HG03066 (cell line): ENCODE measurements at regions not wholly inside any gene's neighbourhood (a gene's known extent, or its start where the extent isn't known, plus 50 kb on each side); places are given as distances from the start of the nearest gene placed in this dataset.
"Not testable (repeated sequence)": the region's sequence is repeated elsewhere in the genome, so short reads cannot be mapped to it uniquely, and the experiment has no call there.

Source experiments
- ATAC-seq: cut with Tn5 transposase; IDR thresholded peaks from one replicate; pipeline ENCODE4 v1.9.1; 2021; ENCODE audit warnings: low read depth; ENCODE audit not compliant: unreplicated experiment

GRCh38 chr1:96464066-96464465 is 257.5 kb upstream of the PTBP2 start:
- no peak for ATAC-seq

- ATAC-seq: no peak
Observed at GRCh38 chr1:96464522-96464921, 257.1 kb upstream of the PTBP2 start.

- ATAC-seq: no peak
Observed at GRCh38 chr1:96464991-96465390, 256.6 kb upstream of the PTBP2 start.

GRCh38 chr1:96465441-96465840 is 256.1 kb upstream of the PTBP2 start:
- no peak for ATAC-seq

DNA sequence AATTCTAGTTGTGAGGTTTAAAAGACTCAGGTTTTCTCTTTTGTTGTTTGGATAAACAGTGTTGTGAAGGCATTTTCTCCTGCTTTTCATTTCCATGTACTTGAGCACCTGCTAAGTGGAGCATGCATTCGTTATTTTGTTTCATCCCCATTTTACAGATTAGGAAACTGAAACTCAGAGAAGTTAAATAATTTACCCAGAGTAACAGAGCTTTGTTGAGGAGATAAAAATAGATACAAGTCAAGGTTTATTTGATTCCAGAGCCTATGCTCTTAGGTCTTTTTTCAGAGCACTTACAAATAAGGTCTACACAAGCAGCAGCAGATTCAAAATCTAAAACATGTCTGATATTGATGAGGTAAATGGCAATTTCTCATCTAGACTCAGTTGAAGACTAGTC is 254.7 kb upstream of the PTBP2 start:
- ATAC-seq: no peak

DNA sequence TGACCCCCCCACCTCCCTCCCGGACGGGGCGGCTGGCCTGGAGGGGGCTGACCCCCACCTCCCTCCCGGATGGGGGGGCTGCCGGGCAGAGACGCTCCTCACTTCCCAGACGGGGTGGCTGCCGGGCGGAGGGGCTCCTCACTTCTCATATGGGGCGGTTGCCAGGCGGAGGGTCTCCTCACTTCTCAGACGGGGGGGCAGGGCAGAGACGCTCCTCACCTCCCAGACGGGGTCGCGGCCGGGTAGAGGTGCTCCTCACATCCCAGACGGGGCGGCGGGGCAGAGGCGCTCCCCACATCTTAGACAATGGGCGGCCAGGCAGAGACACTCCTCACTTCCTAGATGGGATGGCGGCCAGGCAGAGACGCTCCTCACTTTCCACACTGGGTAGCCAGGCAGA is 251.9 kb upstream of the PTBP2 start:
- ATAC-seq: not testable (repeated sequence)

GRCh38 chr1:96472471-96472870 is 249.1 kb upstream of the PTBP2 start:
- ATAC-seq: no peak

DNA sequence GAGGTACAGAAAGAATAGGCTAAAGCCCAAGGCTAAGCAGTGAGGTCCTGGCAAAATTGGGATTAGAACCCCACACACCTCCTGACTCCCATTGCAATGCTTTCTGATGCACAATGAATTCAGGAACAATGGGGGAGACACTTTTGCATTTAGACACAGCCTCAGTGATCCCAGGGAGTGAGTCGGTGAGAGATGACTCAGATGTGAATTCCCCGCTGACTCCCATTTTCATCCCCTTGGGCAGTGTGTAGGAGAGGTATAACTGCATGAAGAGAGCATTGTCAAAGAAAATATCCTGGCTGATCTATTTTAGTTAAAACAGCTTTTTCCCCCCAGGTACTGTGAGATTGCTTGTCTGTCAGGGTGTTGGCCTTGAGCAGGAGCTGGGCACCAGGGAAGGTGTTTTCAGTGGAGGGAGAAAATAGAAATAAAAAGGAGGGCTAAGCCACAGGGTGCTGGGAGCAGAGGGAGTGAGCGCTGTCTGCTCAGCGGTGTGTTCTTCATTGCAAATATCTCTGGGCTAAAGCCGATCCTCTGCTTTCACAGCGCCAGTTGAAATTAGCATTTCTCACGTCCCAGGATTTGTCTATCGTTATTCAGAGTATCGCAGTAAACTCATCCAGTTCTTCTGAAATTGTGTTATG is 247.7 kb upstream of the PTBP2 start:
- no peak for ATAC-seq

GRCh38 chr1:96474985-96475743 is 246.4 kb upstream of the PTBP2 start:
- ATAC-seq: no peak

- ATAC-seq: no peak
Observed at GRCh38 chr1:96475903-96476302, 245.7 kb upstream of the PTBP2 start.

GRCh38 chr1:96478228-96478627 is 243.4 kb upstream of the PTBP2 start:
- no peak for ATAC-seq

DNA sequence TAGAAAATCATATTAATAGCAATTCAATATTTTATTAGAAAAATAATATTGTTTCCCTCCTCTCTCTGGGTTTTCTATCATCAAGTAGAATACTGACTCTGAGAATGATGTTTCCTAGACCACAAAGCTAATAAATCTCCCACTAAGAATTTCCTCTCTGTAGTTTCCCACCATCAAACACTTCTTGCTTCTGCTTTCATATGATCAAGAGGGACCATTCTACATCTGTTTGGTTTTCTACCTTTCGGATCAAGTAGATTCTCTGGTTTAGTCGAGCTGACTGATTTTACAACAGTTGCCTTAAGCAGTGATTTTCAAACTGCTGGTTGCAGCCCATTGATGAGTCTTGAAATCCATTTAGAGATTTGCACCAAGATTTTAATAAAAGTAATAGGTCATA is 240.2 kb upstream of the PTBP2 start:
- ATAC-seq: no peak

- ATAC-seq: no peak
Observed at GRCh38 chr1:96482616-96483015, 239.0 kb upstream of the PTBP2 start.

DNA sequence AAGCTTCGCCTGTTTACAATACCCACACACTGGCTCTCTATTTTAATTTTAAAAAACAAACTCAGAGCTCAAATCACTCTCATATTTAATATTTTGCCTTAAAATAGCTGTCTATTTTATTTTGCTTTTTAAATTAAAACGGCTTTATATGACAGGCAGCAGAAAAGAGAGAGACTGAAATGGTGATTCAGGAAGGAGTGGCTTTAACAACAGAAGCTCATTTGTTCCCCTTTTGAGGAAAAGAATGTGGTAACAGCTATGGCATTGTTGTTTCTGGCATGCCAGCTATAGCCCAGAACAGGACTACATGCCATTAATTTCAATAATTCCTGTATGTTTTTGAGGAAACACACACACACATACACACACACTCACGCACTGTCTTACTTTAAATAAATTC is 234.2 kb upstream of the PTBP2 start:
- ATAC-seq: no peak

DNA sequence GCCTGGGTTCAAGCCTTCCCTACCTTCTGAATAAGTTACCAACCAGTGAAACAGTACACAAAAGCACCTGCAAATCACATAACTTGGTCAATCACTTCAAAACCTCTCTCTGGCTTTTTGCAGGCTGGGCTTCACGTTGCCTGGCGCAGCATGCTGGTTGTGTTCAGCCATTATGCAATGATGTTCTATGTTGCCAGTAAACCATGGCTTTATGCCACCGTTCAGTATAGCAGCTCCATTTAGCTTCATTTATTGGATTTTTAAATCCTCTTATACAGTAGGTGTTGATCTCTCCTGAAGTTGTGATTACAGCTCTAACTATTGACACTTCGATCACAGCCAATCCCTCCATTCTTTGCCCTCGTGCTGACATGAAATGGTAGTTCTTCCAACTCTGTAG is 233.6 kb upstream of the PTBP2 start:
- no peak for ATAC-seq

GRCh38 chr1:96488777-96489176 is 232.8 kb upstream of the PTBP2 start:
- ATAC-seq: peak; percentile 55

- no peak for ATAC-seq
Observed at GRCh38 chr1:96492236-96492635, 229.3 kb upstream of the PTBP2 start.

DNA sequence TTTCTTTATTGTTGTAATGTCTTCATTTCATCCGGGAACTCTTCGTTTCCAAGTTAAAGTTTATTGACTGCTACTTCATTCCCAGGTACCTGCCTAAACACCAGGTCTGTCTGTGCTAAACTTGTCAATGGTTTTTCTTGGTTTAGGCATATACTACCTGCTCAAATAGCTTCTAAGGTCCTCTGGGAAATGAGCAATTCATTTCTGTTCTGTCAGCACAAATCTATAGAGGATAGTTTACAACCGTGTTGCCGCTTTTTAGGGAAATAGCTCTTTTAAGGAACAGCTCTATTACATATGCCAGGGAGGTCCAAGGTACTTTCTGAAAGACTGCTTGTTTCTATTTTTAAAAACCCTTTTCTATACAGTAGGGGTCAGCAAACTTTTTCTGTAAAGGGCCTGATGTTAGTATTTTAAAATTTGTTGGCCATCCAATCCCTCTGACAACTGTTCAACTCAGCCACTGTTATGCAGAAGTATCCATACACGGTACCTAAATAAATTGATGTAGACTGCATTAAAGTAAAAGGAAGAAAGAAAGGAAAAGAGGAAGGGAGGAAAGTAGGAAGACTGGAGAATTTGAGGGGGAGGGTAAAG is 222.7 kb upstream of the PTBP2 start:
- no peak for ATAC-seq

DNA sequence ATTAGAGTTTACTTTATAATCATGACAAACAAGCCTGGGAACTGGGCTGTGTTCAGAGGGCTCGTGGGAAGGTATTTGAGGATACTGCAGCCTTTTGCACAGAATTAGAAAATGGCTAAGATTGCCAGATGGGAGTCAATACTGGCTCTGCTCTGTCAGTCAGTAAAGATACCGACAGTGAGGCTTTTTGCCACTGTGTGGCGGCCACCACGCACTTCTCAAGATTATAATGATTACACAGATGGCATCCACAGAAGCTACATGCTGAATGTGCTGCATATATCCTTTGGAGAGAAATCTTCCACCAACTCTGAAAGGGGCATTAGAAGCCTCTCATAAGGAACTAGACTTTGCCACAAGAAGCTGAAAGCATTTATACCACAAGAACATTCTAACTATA is 213.4 kb upstream of the PTBP2 start:
- ATAC-seq: no peak

GRCh38 chr1:96509339-96509738 is 212.2 kb upstream of the PTBP2 start:
- ATAC-seq: no peak

DNA sequence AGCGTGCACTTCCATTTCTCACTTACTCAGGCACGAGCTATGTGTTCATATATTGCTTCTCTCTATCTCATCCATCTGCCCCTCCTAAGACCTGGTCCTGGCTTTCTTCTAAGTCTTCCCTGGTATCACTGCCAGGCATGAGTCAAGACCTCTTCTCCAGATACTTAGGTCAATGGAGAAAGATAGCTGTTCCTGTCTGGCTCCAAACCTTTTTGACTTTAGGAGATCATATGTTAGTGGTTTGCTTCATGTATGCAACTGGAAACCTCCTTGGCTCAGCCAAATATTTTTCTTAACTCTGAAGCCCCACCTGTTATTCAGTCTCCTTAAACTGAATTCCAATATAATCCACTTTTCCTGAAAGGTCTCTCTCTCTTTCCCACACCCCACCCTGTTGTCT is 211.6 kb upstream of the PTBP2 start:
- no peak for ATAC-seq

GRCh38 chr1:96510391-96510790 is 211.2 kb upstream of the PTBP2 start:
- ATAC-seq: no peak
